ENCODE measurements at regions not wholly inside any gene's neighbourhood (a gene's known extent, or its start where the extent isn't known, plus 50 kb on each side); places are given as distances from the start of the nearest gene placed in this dataset.

GRCh38 chr22:34841911-34842310 is 224.0 kb upstream of the ISX start:
- TF ChIP-seq EZH2 (IDR thresholded peaks at IDR 0.05; ENCODE audit: insufficient read depth, poor library complexity, severe bottlenecking) (no peak), EZH2phosphoT487 (IDR thresholded peaks at IDR 0.05; ENCODE audit: insufficient read depth, low read depth) (no peak)

Measured in GM23248 (cell line).